PC-9 (cell line): ENCODE measurements at regions not wholly inside any gene's neighbourhood (a gene's known extent, or its start where the extent isn't known, plus 50 kb on each side); places are given as distances from the start of the nearest gene placed in this dataset.

ENCODE experiments used
- BruUV-seq: library from RNA; stranded (reverse); fragments of 400-500 nt; replicated peaks from 2 replicates; lab custom pipeline; 2021; lab: Mats Ljungman, UMichigan
- CTCF ChIA-PET: fragments of 300-600 bp; sonication (Branson Sonifier 250); formaldehyde crosslinking; loops from one replicate; lab custom pipeline; 2022; ENCODE audit warnings: antibody characterized with exemption; lab: Charles Lee
- POLR2A ChIA-PET: fragments of 300-600 bp; sonication (Branson Sonifier 250); formaldehyde crosslinking; loops from one replicate; lab custom pipeline; 2022; ENCODE audit warnings: antibody characterized with exemption; ENCODE audit not compliant: unreplicated experiment; lab: Charles Lee
- DNase-seq, 2 experiments: peaks; one replicate each; pipeline versions ENCODE4 v3.0.0 to v3.0.0-alpha.2; 2015 to 2022; ENCODE audit warnings: mixed read lengths in 1 of 2
- H2AFZ ChIP-seq: fragments of 200-600 bp; sonication (generic); 2 replicates; pipeline ENCODE4 v1.8.1; 2017; ENCODE audit warnings: antibody characterized with exemption
- H3F3A ChIP-seq: fragments of 200-600 bp; sonication (generic); 2 replicates; pipeline ENCODE4 v1.8.1; 2017; ENCODE audit warnings: antibody characterized with exemption, mild to moderate bottlenecking, low read depth; ENCODE audit not compliant: insufficient read depth
- H3K27ac ChIP-seq: fragments of 200-600 bp; sonication (generic); 2 replicates; pipeline ENCODE4 v1.6.1; 2016; ENCODE audit warnings: mixed run types
- H3K27me3 ChIP-seq: fragments of 200-600 bp; sonication (generic); 2 replicates; pipeline ENCODE4 v1.6.1; 2016; ENCODE audit warnings: low read depth, mixed run types; ENCODE audit not compliant: insufficient read depth
- H3K36me3 ChIP-seq: fragments of 200-600 bp; sonication (generic); 2 replicates; pipeline ENCODE4 v1.6.1; 2016; ENCODE audit warnings: low read depth, mixed run types
- H3K4me1 ChIP-seq: fragments of 200-600 bp; sonication (generic); replicated peaks from 2 replicates; pipeline ENCODE4 v1.6.1; 2016; ENCODE audit warnings: mixed run types; ENCODE audit not compliant: insufficient read depth
- H3K4me2 ChIP-seq: fragments of 200-600 bp; sonication (generic); 2 replicates; pipeline ENCODE4 v1.6.1; 2017; ENCODE audit warnings: mixed run types
- H3K4me3 ChIP-seq: fragments of 200-600 bp; sonication (generic); 2 replicates; pipeline ENCODE4 v1.6.1; 2016; ENCODE audit warnings: mixed run types
- H3K79me2 ChIP-seq: fragments of 200-600 bp; sonication (generic); 2 replicates; pipeline ENCODE4 v1.6.1; 2017; ENCODE audit warnings: low read depth, mixed run types
- H3K9me2 ChIP-seq: fragments of 200-600 bp; sonication (generic); 2 replicates; pipeline ENCODE4 v1.8.1; 2017; ENCODE audit warnings: mild to moderate bottlenecking; ENCODE audit not compliant: insufficient read depth
- H3K9me3 ChIP-seq: fragments of 200-600 bp; sonication (generic); 2 replicates; pipeline ENCODE4 v1.8.1; 2016; ENCODE audit warnings: low read depth; ENCODE audit not compliant: insufficient read depth
- H4K20me1 ChIP-seq: fragments of 200-600 bp; sonication (generic); 2 replicates; pipeline ENCODE4 v1.8.1; 2017; ENCODE audit not compliant: insufficient read depth
- CTCF ChIP-seq: fragments of 200-600 bp; sonication (generic); conservative IDR thresholded peaks from 2 replicates; pipeline ENCODE4 v1.6.1; 2017; ENCODE audit warnings: mixed run types, antibody characterized with exemption, mild to moderate bottlenecking, moderate library complexity
- EZH2 ChIP-seq: fragments of 200-600 bp; sonication (generic); IDR thresholded peaks from 2 replicates; pipeline ENCODE4 v1.8.0; 2017; ENCODE audit warnings: antibody characterized with exemption, low read depth
- intact Hi-C: fragments of 100-400 bp; cut with micrococcal nuclease; formaldehyde crosslinking; loops from one replicate; pipeline ENCODE4 v1.10.0; 2022; ENCODE audit not compliant: unreplicated experiment

- no TSS peak for BruUV-seq
- ChIA-PET POLR2A (no interaction called here), CTCF (interaction anchor here (0.6 kb wide), 1 partner anchor 755 kb away, joined by 8 read pairs; no protein-coding TSS in a partner anchor)
- H3K4me3 ChIP-seq, result no peak overlapping the region
- H3K9me2 ChIP-seq, result no peaks in the 10 kb centered on the region
- H3K79me2 ChIP-seq, result no peaks in the 10 kb centered on the region
- no peaks in the 10 kb centered on the region for H3K27me3 ChIP-seq
- no peaks in the 10 kb centered on the region for H4K20me1 ChIP-seq
- no peaks in the 10 kb centered on the region for H3K36me3 ChIP-seq
- no peak for DNase-seq
- no peak overlapping the region for H3K4me2 ChIP-seq
- H3K9me3 ChIP-seq, result no peaks in the 10 kb centered on the region
- no peak for TF ChIP-seq EZH2
- TF ChIP-seq CTCF, result no peak
- no peak overlapping the region for H3K27ac ChIP-seq
- no peaks in the 10 kb centered on the region for H3F3A ChIP-seq
- no peaks in the 10 kb centered on the region for H3K4me1 ChIP-seq
- H2AFZ ChIP-seq, result no peak overlapping the region
- intact Hi-C loops, result no loop called here
Observed at GRCh38 chr16:8372141-8372540, 218.2 kb downstream of the TMEM114 start.

- no peaks in the 10 kb centered on the region for H3K9me2 ChIP-seq
- H3K27ac ChIP-seq, result no peak overlapping the region
- H4K20me1 ChIP-seq, result no peaks in the 10 kb centered on the region
- no peaks in the 10 kb centered on the region for H3K4me1 ChIP-seq
- H3K36me3 ChIP-seq, result no peaks in the 10 kb centered on the region
- no peak for DNase-seq
- no peak overlapping the region for H3K4me3 ChIP-seq
- no peak overlapping the region for H3K4me2 ChIP-seq
- no peak for TF ChIP-seq EZH2
- TF ChIP-seq CTCF, result no peak
- no peaks in the 10 kb centered on the region for H3K79me2 ChIP-seq
- no peaks in the 10 kb centered on the region for H3F3A ChIP-seq
- intact Hi-C loops, result no loop called here
- H2AFZ ChIP-seq, result no peak overlapping the region
- no TSS peak for BruUV-seq
- no peaks in the 10 kb centered on the region for H3K27me3 ChIP-seq
- ChIA-PET CTCF (no interaction called here), POLR2A (no interaction called here)
- H3K9me3 ChIP-seq, result no peaks in the 10 kb centered on the region
Observed at GRCh38 chr16:8370374-8371270, 219.7 kb downstream of the TMEM114 start.

- BruUV-seq, result no TSS peak
- H3K27me3 ChIP-seq, result peaks cover 9% of the 10 kb centered on the region; the same call in 1 of the 2 replicates
- ChIA-PET CTCF (no interaction called here), POLR2A (no interaction called here)
- no peak overlapping the region for H3K27ac ChIP-seq
- H4K20me1 ChIP-seq, result no peaks in the 10 kb centered on the region
- no peaks in the 10 kb centered on the region for H3F3A ChIP-seq
- H3K79me2 ChIP-seq, result no peaks in the 10 kb centered on the region
- no peak overlapping the region for H3K4me2 ChIP-seq
- no peak overlapping the region for H3K4me3 ChIP-seq
- H3K4me1 ChIP-seq, result no peaks in the 10 kb centered on the region
- no peak for TF ChIP-seq CTCF
- no peak for TF ChIP-seq EZH2
- H3K36me3 ChIP-seq, result no peaks in the 10 kb centered on the region
- H3K9me3 ChIP-seq, result no peaks in the 10 kb centered on the region
- no peak overlapping the region for H2AFZ ChIP-seq
- intact Hi-C loops, result no loop called here
- DNase-seq, result no peak
- H3K9me2 ChIP-seq, result no peaks in the 10 kb centered on the region
Observed at GRCh38 chr16:8358937-8359336, 231.4 kb downstream of the TMEM114 start.
